NOMO-1 treated with DMSO at 0.1 percent for 48 hours (cell line): ENCODE measurements at regions not wholly inside any gene's neighbourhood (a gene's known extent, or its start where the extent isn't known, plus 50 kb on each side); places are given as distances from the start of the nearest gene placed in this dataset.

Source experiments
- DNase-seq: peaks from one replicate; lab custom pipeline; 2025; ENCODE audit not compliant: unreplicated experiment; lab: John Stamatoyannopoulos, UW

GRCh38 chr12:29990971-29991370 is 207.2 kb upstream of the TMTC1 start:
- no peak for DNase-seq

- no peak for DNase-seq
These were observed 200.1 kb upstream of the TMTC1 start for GRCh38 chr12:29983851-29984250.

DNA sequence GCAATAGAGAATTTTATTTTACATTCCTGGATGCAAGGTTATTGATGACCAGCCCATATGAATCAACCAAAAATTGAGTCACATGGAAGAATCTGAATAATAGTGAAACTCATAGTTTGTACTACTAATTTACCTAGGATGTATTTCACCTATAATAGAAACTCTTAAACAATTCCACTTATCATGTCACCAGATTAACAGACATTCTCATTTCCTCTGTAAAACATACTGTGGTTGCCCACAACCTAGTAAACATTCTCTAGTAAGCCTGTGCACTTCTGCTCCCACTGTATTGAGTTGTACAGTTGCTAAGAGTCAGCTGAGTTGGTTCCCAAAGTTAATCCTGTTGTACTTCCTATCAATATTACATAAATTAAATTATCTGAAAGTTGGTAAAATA is 196.6 kb upstream of the TMTC1 start:
- DNase-seq, result no peak

- no peak for DNase-seq
These were observed 187.7 kb upstream of the TMTC1 start for GRCh38 chr12:29971446-29971845.

DNA sequence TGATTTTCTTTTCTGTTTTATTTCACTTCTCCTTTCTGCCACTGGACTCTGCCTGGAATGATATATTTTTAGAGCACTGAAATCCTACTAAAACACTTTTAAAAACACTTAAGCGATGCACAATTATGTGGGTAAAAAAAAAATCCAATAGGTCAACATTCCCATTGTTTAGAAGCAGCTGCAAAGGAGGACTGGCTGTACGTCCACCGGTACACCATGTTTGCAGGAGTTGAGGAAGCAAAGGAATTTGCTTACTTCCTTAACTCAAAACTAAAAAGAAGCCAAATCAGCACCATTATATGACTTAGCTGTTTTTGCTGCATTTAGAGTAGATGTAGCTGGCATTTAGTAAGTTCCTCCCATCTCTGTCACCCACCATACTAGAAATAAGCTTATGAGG is 186.8 kb upstream of the TMTC1 start:
- peak; percentile 39 for DNase-seq

- DNase-seq, result no peak
These were observed 178.7 kb upstream of the TMTC1 start for GRCh38 chr12:29962276-29963035.

- DNase-seq, result no peak
These were observed 177.5 kb upstream of the TMTC1 start for GRCh38 chr12:29961231-29961630.

- DNase-seq, result no peak
These were observed 176.4 kb upstream of the TMTC1 start for GRCh38 chr12:29960122-29960521.

- no peak for DNase-seq
These were observed 174.1 kb upstream of the TMTC1 start for GRCh38 chr12:29957835-29958234.

DNA sequence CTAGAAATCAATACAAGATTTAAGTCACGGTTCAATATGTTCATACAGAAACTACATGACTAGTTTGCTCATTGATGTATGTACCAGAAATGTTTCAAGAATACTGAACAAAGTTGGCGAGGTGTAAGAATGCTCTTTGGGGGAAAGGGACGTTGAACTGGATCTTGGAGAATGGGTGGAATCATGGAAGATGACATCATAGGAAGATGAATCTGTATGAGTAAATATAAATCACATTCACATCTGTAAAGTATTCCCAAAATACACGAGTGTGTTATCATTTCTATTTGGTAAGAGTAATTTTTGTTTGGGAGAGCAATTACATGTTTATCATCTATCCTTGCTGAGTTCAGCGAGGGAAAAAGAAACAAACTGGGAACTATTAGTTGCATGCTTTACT is 162.2 kb upstream of the TMTC1 start:
- no peak for DNase-seq

- no peak for DNase-seq
These were observed 160.7 kb upstream of the TMTC1 start for GRCh38 chr12:29944269-29945000.

DNA sequence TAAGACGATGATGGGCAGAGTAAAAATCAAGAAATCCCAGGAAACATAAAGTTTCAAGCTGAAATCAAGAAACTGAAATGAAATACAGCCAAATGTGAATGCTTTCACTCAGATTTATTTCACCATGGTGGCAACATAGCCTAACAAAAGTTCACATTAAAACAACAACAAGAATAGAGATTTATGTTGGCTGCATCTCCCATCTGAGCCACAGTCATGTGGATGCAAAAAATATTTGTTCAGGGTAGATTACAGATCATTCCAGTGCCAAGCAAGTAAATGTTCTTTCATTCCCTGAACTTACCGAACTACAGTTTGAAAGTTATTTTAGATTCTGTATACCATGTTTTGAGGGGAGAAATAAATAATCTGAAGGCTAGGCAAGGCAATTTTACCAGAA is 159.9 kb upstream of the TMTC1 start:
- DNase-seq, result no peak

GRCh38 chr12:29940811-29941210 is 157.1 kb upstream of the TMTC1 start:
- DNase-seq, result no peak

DNA sequence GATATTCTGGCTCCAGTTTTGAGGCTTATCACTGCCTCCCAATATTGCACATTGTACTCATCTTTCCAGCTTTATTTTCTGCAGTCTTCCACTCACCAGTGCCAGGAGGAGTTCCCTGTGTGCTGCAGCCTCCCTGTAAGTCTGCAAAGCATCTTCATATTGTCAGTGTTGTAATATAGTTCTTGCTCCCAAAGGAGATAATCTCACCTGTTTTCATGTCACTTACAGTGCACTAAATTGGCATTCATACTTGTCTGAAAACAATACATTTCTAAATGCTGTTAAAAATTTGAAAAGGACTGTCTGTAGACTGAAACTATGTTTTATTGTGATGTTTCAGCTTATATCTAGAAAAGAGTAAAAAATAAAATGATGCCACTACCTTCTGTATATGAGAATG is 146.8 kb upstream of the TMTC1 start:
- no peak for DNase-seq

DNA sequence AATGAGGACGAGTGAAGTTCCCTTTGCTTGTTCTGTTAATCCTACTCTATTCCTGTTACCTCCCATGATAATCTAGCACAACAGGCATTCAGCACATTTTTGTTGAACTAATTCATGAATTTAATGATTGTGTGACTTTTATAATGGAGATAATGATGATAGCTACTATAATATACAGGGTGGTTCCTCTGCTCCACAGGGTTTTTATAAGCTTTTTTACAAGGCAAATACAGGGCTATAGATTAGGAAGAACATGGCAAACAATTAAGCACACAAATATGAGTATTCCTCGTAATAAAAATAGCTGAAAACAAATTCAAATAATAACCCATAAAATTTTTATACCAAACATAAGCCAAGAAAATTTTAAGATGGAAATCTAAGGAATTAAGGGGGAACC is 145.6 kb upstream of the TMTC1 start:
- DNase-seq, result no peak

DNA sequence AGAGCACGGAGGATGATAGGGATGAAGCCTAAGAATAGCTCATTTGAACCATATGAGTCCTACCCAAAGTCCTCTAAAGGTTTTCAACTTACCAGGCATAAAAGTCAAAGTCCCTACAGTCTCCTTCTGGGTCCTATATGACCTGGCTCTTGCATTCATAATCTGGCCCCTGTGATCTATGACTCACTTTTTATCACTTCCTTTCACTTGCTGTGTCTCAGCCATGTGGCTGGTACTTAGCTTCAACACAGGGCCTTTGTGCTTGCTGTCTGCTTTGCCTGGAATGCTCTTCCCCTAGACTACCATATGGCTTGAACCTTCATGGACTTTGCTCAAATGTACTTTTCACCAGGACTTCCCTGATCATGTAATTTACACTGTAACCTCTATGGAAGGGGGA is 137.6 kb upstream of the TMTC1 start:
- no peak for DNase-seq

- no peak for DNase-seq
These were observed 124.4 kb upstream of the TMTC1 start for GRCh38 chr12:29908157-29908556.

DNA sequence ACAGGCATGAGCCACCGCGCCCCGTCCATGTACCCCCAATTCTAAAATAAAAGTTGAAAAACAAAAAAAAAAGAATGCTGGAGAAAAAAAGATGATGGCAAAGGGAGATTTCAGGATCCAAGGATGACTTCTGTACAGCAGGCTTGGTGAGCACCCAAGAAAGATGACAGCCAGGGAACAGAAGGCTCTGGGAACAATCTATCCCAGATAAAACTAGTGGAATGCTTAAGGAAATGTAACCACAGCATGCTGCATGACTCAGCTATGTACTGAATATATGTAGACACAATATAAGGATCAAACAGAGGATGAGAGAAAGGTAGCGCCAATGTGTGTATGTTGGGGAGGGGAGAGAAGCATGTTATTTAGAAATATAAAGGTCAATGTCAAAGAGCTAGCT is 123.7 kb upstream of the TMTC1 start:
- no peak for DNase-seq

GRCh38 chr12:29902043-29902442 is 118.3 kb upstream of the TMTC1 start:
- DNase-seq, result no peak

- no peak for DNase-seq
These were observed 117.8 kb upstream of the TMTC1 start for GRCh38 chr12:29901585-29901984.

DNA sequence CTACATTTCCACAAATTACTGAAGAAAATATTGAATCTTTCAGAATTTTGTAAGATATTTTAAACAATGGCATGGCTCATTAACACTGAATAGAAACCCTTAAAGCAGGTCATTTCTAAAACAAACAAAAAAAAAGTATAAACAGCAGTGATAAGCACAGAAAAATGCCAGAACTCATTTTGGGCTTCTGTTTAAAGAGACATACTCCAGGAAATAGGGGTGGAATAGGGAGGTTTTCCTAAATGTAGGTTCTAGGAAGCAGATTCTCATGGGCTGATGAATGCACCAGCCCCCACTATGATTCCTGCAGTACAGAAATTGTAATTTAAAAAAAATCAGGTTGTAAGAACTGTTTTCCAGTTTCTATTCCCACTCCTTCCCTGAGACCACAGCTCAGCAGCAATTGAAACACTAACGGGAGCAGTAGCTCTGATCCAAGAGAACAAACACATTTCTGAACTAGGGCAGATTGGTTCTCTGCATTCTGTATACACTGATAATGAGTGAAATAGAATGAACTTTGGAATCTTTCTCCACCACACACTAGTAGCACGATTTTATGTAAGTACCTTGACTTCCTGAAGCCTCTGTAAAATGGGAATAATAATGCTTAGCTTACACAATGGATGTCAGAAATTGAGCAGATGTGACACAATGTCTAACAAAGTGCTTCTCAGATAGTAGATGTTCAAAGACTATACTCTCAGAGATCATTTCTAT is 115.6 kb upstream of the TMTC1 start:
- no peak for DNase-seq

DNA sequence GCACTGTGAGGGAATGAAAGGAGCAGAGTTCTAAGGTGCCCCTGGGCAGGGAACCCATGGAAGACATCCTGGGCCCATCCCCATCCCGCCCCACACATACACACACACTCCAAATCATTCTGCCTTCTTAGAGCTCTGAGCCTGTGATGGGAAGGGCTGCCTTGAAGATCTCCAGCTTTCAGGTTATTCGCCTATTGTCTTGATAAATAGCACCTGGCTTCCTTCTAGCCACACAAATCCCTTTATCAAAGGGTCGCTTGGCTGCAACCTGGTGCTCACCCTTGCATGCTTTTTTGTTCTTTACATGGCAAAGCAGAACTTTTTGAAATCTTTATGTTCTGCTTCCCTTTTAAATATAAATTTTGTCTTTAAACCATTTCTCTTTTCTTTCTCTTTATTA is 112.2 kb upstream of the TMTC1 start:
- DNase-seq, result no peak
